Myocyte (in vitro differentiated cells): ENCODE measurements at regions not wholly inside any gene's neighbourhood (a gene's known extent, or its start where the extent isn't known, plus 50 kb on each side); places are given as distances from the start of the nearest gene placed in this dataset.

Experiments used
- DNase-seq: peaks from one replicate; pipeline ENCODE4 v3.0.0-alpha.2; 2012; ENCODE audit warnings: low read depth

GRCh38 chr6:23457321-23457720 is 668.7 kb upstream of the NRSN1 start:
- DNase-seq, result no peak

DNA sequence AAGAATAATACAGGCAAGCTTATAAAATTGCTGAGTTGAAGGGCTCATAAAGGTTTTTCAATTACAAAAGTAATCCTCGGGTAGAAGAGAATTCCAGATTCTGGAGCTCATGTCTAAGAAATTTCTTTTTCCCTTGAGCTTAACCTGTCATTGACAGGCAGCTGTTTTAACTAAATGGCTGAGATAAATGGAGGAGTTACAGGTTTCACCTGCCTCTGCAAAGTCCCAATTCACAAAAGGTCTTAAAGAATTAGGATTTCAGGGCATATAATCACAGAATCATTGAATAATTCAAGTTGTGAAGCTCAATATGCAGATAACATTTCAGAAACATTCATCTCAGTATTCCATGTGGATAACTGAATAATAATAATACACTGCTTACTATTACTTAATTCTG is 660.1 kb upstream of the NRSN1 start:
- no peak for DNase-seq

- DNase-seq, result no peak
Measured at GRCh38 chr6:23477586-23477985, 648.4 kb upstream of the NRSN1 start.

DNA sequence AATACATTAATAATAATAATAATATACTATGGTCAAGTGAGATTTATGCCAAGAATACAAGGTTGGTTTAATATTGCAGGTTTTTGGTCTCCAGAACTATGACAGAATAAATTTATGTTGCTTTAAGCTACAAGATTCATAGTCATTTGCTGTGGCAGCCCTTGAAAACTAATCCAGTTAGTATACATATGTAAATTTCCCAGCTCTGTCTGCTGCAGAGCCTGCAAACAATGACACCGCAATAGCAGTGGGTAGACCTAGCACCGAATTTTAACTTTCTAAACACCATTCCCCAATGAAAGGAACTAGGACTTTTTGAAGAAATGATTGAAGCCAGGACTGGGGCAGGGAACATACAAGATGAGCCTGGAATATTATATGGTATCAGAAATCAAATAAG is 647.7 kb upstream of the NRSN1 start:
- no peak for DNase-seq

- no peak for DNase-seq
Measured at GRCh38 chr6:23483896-23484295, 642.1 kb upstream of the NRSN1 start.

DNA sequence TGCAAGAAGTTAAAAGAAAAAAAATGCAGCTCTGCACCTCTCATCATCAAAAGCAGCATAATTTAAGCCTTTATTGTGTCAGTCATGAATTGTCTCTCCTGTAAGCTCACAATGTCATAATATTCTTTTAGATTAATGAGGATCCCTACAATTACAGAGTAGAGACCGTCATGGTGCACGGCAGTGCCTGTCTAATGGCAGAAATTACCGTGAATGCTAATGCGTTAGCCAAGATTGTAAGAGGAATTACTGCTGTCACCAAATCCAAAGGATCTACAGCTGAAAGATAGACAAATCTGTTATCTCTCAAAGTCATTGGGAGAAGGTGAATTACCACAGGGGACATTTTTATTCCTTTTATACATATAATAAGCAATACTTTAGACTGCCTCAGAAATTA is 631.6 kb upstream of the NRSN1 start:
- DNase-seq, result no peak

DNA sequence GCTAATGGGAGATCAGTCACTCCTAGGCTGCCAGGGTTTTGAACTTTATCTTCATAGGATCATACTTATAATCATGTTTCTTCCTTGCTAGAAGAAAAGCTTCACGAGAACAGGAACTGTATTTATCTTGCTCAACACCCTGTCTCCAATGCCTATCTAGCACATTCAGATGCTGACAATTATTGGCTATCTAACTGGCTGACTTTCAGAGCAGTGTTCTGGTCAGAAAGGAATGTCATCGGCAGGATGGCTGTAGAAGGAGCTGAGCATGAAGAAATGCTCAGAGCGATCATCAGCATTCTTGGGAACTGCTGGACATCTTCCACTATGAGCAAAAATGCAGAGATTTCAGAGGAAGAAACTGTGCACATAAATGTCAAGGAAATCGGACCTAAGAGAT is 628.0 kb upstream of the NRSN1 start:
- no peak for DNase-seq

DNA sequence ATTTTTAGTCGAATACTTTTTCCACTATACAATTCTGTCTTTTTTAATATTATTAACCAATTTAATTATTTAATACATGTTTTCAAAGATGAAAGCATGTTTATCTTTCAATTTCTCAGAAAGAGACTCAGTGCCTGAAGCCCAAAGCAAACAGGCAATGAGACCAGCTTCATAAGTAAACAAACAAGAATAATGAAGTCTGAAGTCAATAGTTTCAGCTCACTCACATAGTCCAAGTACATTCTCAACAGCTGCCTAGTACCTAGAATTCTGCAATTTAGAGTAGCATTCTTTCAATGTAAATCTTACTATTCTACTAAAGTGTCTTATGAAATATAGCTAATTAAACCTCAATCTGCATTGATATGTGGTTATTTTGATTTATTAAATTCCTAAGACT is 626.5 kb upstream of the NRSN1 start:
- DNase-seq, result no peak

GRCh38 chr6:23503173-23503572 is 622.8 kb upstream of the NRSN1 start:
- no peak for DNase-seq

DNA sequence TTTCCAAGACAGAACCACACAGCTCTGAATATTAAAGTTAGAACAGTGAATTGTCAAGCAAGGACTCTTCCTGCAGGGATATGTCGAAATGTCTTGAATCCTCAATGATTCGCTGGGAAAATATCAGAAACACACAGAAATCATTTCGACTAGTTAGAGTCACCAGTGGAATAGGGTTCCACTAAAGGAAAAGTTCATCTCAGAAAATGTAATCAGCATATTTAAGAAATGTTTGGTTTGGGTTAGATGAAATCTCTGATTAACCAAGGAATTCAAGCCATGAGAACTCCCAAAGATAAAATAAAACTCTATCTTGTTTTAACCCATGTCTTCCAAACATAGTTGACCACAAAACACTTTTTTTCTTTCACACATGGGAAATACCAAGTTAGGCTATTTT is 621.0 kb upstream of the NRSN1 start:
- no peak for DNase-seq

- DNase-seq, result no peak
Measured at GRCh38 chr6:23510778-23511510, 615.1 kb upstream of the NRSN1 start.

DNA sequence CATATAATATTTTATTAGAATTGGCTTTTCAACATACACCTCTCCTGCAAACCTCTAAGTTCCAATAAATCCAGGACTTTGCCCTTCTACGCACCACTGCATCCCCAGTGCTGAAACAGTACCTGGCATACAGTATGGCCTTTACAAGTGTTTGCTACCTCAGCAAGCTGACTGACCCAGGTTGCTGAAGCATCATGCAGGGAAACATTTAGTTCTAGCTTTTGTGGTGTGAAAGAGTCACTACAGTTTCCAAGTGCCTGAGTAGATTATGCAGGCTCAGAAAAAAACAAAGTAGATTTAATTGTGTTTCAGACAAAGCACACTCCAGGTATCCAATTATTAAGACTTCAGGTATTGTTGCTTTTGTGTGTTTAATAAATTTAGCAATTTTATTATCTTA is 614.2 kb upstream of the NRSN1 start:
- no peak for DNase-seq

- no peak for DNase-seq
Measured at GRCh38 chr6:23518294-23518693, 607.7 kb upstream of the NRSN1 start.

DNA sequence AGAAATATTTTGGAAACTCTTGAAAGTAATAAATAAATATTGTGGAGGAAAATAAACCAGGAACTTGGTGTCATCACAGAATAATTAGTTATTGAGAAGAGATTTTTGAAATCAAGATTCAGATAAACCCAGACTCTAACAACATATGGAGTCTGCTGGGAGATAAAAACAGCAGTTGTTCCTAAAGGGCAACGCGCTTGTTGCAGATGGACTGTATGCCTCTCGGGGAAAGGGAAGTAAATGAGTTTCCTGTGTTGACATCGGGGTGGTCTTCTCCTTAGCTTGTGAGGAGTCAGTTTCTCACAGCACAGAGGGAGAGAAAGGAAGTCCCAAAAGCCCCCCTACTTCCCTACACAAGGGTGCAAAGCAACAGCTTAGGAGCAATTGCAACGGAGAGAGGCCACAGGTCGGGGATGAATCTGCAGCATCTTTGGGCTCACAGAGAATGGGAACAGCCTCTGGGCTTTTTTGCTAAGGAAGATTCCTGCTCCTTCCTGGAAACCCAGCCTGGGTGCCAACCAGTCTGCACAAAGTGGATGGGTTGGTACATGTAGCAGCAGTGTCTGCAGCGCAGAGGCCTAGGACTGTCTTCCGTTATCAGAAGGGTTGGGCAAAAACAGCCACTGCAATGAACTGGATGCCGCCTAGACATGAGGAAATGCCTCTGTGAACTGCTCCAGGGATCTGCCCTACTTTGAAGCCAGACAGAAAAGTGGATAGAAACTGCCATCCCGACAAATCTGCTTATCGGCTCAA is 603.0 kb upstream of the NRSN1 start:
- no peak for DNase-seq

DNA sequence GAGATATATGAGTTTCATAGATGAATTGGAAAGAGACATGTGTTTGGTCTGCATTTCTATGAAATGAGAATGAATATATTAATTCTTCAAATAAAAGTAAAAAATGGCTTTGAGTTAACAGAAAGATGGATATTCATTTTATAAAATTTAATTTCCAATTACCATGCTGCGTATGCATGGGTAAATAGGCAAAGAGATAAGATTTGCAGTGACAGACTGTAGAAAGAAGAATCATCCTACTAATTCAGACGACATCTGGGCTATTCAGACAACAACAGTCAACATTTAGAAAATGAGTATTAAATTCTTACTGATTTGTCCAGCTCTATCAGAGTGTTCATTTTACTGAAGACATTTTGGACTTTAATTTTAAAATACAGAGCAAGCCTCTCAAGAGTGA is 602.2 kb upstream of the NRSN1 start:
- no peak for DNase-seq

DNA sequence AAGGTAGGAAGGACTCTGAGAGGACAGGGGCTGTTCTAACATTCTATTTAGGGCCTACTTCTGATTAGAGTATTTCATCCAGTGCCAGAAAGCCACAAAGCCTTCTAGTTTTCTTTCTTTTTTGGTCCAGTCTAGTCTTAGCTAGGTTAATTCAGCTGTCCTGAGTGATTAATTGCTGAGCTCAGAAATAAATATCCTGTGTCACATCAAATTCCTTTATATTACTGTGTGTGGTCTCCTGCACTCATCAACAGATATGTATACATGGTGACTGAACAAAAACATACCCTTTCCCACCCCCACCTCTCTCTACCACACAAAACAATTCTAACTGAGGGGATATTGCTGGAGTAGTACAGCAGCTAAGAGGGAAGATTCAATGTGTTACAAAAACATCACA is 601.5 kb upstream of the NRSN1 start:
- no peak for DNase-seq

- DNase-seq, result no peak
Measured at GRCh38 chr6:23526526-23526925, 599.5 kb upstream of the NRSN1 start.

GRCh38 chr6:23529902-23530301 is 596.1 kb upstream of the NRSN1 start:
- DNase-seq, result no peak

DNA sequence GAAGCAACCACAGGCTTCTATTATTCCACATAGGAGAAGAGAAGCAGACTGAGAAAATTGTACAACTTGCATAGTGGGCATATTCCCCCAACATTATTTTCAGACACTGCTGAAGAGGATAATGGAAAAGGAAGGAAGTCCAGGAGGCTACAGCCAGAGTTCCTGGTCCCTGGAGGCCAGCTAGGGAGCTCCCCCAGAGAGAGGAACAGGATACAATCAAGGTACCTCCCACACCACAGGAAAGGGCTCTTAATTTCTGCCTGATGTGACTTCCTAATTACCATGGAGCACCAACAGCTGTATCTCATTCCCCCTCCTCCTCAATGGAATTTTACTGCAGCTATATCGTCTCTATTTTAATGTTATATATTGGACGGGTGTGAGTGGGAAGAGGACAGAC is 594.3 kb upstream of the NRSN1 start:
- no peak for DNase-seq

DNA sequence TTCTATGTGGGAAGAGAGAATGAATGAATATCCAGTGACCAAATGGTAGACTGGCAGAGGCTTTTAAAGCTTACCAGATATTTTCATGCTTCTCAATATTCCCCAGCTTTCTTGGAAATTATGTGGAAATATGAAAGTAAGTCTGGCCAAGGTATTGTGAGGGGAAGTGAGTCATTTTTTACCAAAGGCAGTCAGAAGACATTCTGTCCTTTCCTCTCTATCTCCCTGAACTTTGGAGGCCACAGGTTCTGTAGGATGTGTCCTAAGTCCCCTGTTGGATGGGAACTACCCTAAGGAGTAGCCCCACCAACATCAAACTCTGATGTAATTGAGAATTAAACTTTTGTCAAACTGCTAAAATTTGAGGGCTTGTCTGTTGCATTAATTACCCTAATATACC is 593.8 kb upstream of the NRSN1 start:
- no peak for DNase-seq

DNA sequence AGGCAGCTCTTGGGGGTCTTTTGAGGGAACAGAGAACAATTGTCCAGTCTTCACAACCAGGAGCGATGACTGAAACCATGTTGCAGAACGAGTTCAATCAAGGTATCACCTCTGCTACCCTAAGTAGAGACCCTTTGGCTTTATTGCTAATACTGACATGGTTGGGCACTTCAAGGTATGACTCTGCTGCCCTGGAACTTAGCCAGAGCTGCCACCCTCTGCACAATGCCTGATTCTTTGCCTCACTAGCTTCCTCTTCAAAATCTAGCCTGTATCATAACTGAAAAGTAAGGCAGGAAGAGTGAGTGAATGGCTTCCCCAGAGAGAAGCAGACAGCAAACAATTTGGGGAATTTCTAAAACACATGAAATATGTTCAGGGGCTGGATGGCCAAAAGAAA is 592.7 kb upstream of the NRSN1 start:
- DNase-seq, result no peak

DNA sequence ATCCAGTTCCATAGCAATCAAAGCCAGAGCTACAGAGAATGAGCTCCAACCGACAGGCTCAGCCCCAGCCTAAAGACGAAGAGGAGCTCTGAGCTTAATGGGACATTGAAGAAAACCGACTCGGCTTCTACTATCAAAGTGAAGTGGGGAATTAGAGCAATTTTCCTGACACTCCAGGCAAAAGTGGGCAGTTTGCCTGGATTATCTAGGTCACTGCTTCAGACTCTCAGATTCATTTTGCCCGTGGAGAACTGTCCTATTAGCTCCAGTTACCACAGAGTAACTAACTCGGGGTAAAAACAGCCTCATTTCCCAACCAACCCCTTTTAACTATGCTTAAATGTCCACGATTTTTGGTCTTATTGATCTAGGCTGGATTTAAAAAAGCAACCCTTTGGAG is 592.1 kb upstream of the NRSN1 start:
- no peak for DNase-seq

DNA sequence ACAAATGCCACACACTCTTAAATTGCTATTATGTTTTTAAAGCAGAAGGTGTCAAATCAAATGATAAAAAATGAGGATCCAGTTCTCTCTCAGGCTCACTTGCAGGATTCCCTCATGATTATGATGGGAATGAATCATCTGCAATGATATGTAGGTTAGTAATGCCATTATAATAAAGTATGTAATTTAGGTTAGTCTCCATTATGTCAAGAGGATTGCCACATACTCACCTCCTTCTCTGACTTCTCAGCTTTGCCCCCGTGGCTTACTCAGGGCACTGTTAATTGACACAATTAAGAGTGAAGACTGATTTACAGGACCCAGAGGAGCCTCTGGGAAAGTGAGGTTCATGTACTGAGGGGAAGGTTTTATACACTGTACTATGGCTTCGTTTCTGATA is 591.7 kb upstream of the NRSN1 start:
- DNase-seq, result no peak
